Nephron progenitor cell (in vitro differentiated cells): ENCODE measurements at regions not wholly inside any gene's neighbourhood (a gene's known extent, or its start where the extent isn't known, plus 50 kb on each side); places are given as distances from the start of the nearest gene placed in this dataset.

Experiments used
- DNase-seq: peaks from one replicate; pipeline ENCODE4 v3.0.0; 2021
- H3K27ac Mint-ChIP-seq: 2 replicates; pipeline ENCODE4 v1.8.0; 2021; ENCODE audit warnings: mild to moderate bottlenecking, moderate library complexity, mixed read lengths
- H3K27me3 Mint-ChIP-seq: 2 replicates; pipeline ENCODE4 v1.8.0; 2021; ENCODE audit warnings: mild to moderate bottlenecking, low read depth, mixed read lengths; ENCODE audit not compliant: poor library complexity
- H3K36me3 Mint-ChIP-seq: 2 replicates; pipeline ENCODE4 v1.8.0; 2021; ENCODE audit warnings: low read depth, mixed read lengths
- H3K4me1 Mint-ChIP-seq: 2 replicates; pipeline ENCODE4 v1.8.0; 2021; ENCODE audit warnings: mixed read lengths
- H3K4me3 Mint-ChIP-seq: 2 replicates; pipeline ENCODE4 v1.8.0; 2021; ENCODE audit warnings: mild to moderate bottlenecking, moderate library complexity, mixed read lengths
- H3K9me3 Mint-ChIP-seq: 2 replicates; pipeline ENCODE4 v1.8.0; 2021; ENCODE audit warnings: mild to moderate bottlenecking, moderate library complexity, mixed read lengths
- CTCF ChIP-seq: fragments of 200-600 bp; sonication (generic); IDR thresholded peaks from 2 replicates; pipeline ENCODE4 v1.5.0; 2021; ENCODE audit warnings: antibody characterized with exemption

- Mint-ChIP-seq H3K27ac (no peak overlapping the region), H3K36me3 (no peaks in the 10 kb centered on the region), H3K9me3 (peaks cover 10% of the 10 kb centered on the region), H3K27me3 (peaks cover 3% of the 10 kb centered on the region), H3K4me3 (no peak overlapping the region), H3K4me1 (no peaks in the 10 kb centered on the region)
- TF ChIP-seq CTCF: no peak
- no peak for DNase-seq
Measured at GRCh38 chr6:145529582-145529981, 205.7 kb downstream of the EPM2A start.

- H3K4me1 Mint-ChIP-seq: no peaks in the 10 kb centered on the region
- peaks cover 6% of the 10 kb centered on the region for H3K27me3 Mint-ChIP-seq
- no peak overlapping the region for H3K27ac Mint-ChIP-seq
- TF ChIP-seq CTCF: no peak
- no peaks in the 10 kb centered on the region for H3K36me3 Mint-ChIP-seq
- H3K4me3 Mint-ChIP-seq: no peak overlapping the region
- no peak for DNase-seq
- peaks cover 8% of the 10 kb centered on the region for H3K9me3 Mint-ChIP-seq
Measured at GRCh38 chr6:145530454-145530853, 204.9 kb downstream of the EPM2A start.

GRCh38 chr6:145531032-145531431, 204.3 kb downstream of the EPM2A start:
- DNase-seq: no peak
- TF ChIP-seq CTCF: no peak
- Mint-ChIP-seq H3K27me3 (peaks cover 4% of the 10 kb centered on the region), H3K36me3 (no peaks in the 10 kb centered on the region), H3K4me1 (no peaks in the 10 kb centered on the region), H3K27ac (no peak overlapping the region), H3K4me3 (no peak overlapping the region), H3K9me3 (peaks cover 2% of the 10 kb centered on the region)

- Mint-ChIP-seq H3K27ac (no peak overlapping the region), H3K4me1 (no peaks in the 10 kb centered on the region), H3K27me3 (peaks cover 6% of the 10 kb centered on the region), H3K9me3 (no peaks in the 10 kb centered on the region), H3K36me3 (no peaks in the 10 kb centered on the region), H3K4me3 (no peak overlapping the region)
- TF ChIP-seq CTCF: no peak
- DNase-seq: no peak
Measured at GRCh38 chr6:145531822-145532221, 203.5 kb downstream of the EPM2A start.

GRCh38 chr6:145532361-145532760, 203.0 kb downstream of the EPM2A start:
- Mint-ChIP-seq H3K4me3 (no peak overlapping the region), H3K27me3 (peaks cover 6% of the 10 kb centered on the region), H3K27ac (no peak overlapping the region), H3K9me3 (no peaks in the 10 kb centered on the region), H3K4me1 (no peaks in the 10 kb centered on the region), H3K36me3 (no peaks in the 10 kb centered on the region)
- DNase-seq: no peak
- TF ChIP-seq CTCF: no peak

GRCh38 chr6:145534989-145535388, 200.3 kb downstream of the EPM2A start:
- H3K27me3 Mint-ChIP-seq: peaks cover 9% of the 10 kb centered on the region
- no peak overlapping the region for H3K27ac Mint-ChIP-seq
- H3K9me3 Mint-ChIP-seq: no peaks in the 10 kb centered on the region
- H3K4me3 Mint-ChIP-seq: no peak overlapping the region
- DNase-seq: no peak
- H3K4me1 Mint-ChIP-seq: no peaks in the 10 kb centered on the region
- no peaks in the 10 kb centered on the region for H3K36me3 Mint-ChIP-seq
- TF ChIP-seq CTCF: no peak
